GM12878 (cell line): ENCODE measurements at regions not wholly inside any gene's neighbourhood (a gene's known extent, or its start where the extent isn't known, plus 50 kb on each side); places are given as distances from the start of the nearest gene placed in this dataset.

Source experiments
- CBX5 ChIP-seq: sonication (generic); IDR thresholded peaks from 2 replicates; pipeline ENCODE4 v1.6.1; 2016; ENCODE audit warnings: low read depth, moderate library complexity, mild to moderate bottlenecking, inconsistent platforms
- CEBPB ChIP-seq, 2 experiments: fragments of 150-350 bp in 1 of 2; IDR thresholded peaks; 2 replicates each; pipeline ENCODE4 v1.6.1; 2012 to 2014; ENCODE audit warnings: low read depth in 2 of 2, low read length in 2 of 2, borderline replicate concordance in 1 of 2, inconsistent platforms in 1 of 2
- CREM ChIP-seq: IDR thresholded peaks from 2 replicates; pipeline ENCODE4 v1.6.1; 2014; ENCODE audit warnings: antibody characterized with exemption, low read depth
- CTCF ChIP-seq, 3 experiments: IDR thresholded peaks in 2 of 3; conservative IDR thresholded peaks in 1 of 3; 2 replicates each; pipeline ENCODE4 v1.5.1; 2011; ENCODE audit warnings: low read depth in 3 of 3, low read length in 3 of 3, mild to moderate bottlenecking in 3 of 3, control low read depth in 2 of 3, moderate library complexity in 2 of 3, inconsistent platforms in 1 of 3, mixed read lengths in 1 of 3; ENCODE audit not compliant: control insufficient read depth in 2 of 3, insufficient read depth in 1 of 3; ENCODE audit errors: extremely low read depth in 1 of 3
- EP300 ChIP-seq, 2 experiments: fragments of 150-350 bp in 1 of 2; IDR thresholded peaks; 2 replicates each; pipeline ENCODE4 v1.6.1; 2011 to 2012; ENCODE audit warnings: low read depth in 2 of 2, low read length in 2 of 2, borderline replicate concordance in 1 of 2, improper control_type of control experiment in 1 of 2, inconsistent platforms in 1 of 2; ENCODE audit not compliant: control insufficient read depth in 1 of 2
- NRF1 ChIP-seq: conservative IDR thresholded peaks from 2 replicates; pipeline ENCODE4 v1.6.1; 2011; ENCODE audit warnings: mild to moderate bottlenecking, low read depth, low read length, improper control_type of control experiment
- POLR2A ChIP-seq: IDR thresholded peaks from 2 replicates; pipeline ENCODE4 v1.6.1; 2011; ENCODE audit warnings: low read depth, mild to moderate bottlenecking, low read length
- POLR2AphosphoS5 ChIP-seq: IDR thresholded peaks from 2 replicates; pipeline ENCODE4 v1.6.1; 2011; ENCODE audit warnings: mild to moderate bottlenecking, low read length, inconsistent platforms
- RAD21 ChIP-seq: IDR thresholded peaks from 2 replicates; pipeline ENCODE4 v1.6.1; 2011; ENCODE audit warnings: mild to moderate bottlenecking, low read depth, low read length, moderate library complexity; ENCODE audit not compliant: insufficient read depth
- SIN3A ChIP-seq: IDR thresholded peaks from 2 replicates; pipeline ENCODE4 v1.6.1; 2012; ENCODE audit warnings: low read depth, low read length, improper control_type of control experiment
- STAT3 ChIP-seq: IDR thresholded peaks from 2 replicates; pipeline ENCODE4 v1.6.1; 2011; ENCODE audit warnings: low read depth, low read length, improper control_type of control experiment
- ZBED1 ChIP-seq: IDR thresholded peaks from 2 replicates; pipeline ENCODE4 v1.6.1; 2016; ENCODE audit warnings: borderline replicate concordance

- TF ChIP-seq POLR2AphosphoS5 (no peak), CTCF (IDR thresholded peaks at IDR 0.05 in 2 of 3, conservative IDR thresholded peaks at IDR 0.05 in 1 of 3; ENCODE audit: control insufficient read depth in 2 of 3, extremely low read depth in 1 of 3, insufficient read depth in 1 of 3, low read depth in 3 of 3, low read length in 3 of 3) (no peak), EP300 (IDR thresholded peaks at IDR 0.05; ENCODE audit: borderline replicate concordance in 1 of 2, control insufficient read depth in 1 of 2, low read depth in 2 of 2, low read length in 2 of 2) (no peak), CREM (no peak), ZBED1 (no peak), NRF1 (no peak), STAT3 (no peak), CEBPB (IDR thresholded peaks at IDR 0.05; ENCODE audit: borderline replicate concordance in 1 of 2, low read depth in 2 of 2, low read length in 2 of 2) (no peak), POLR2A (no peak), CBX5 (no peak), SIN3A (no peak), RAD21 (no peak)
Observed at GRCh38 chr7:57327081-57327480, 122.9 kb upstream of the ZNF716 start.
